Astrocyte of the spinal cord (primary cell): ENCODE measurements at regions not wholly inside any gene's neighbourhood (a gene's known extent, or its start where the extent isn't known, plus 50 kb on each side); places are given as distances from the start of the nearest gene placed in this dataset.
A peak's percentile ranks its signal among the peaks of the same experiment; 100 is the strongest.

Source experiments
- DNase-seq: peaks from one replicate; pipeline ENCODE4 v3.0.0; 2011; ENCODE audit warnings: low read depth, low spot score
- H3K4me3 ChIP-seq: 2 replicates; pipeline ENCODE4 v1.5.1; 2011; ENCODE audit warnings: low read depth, mild to moderate bottlenecking, low read length, moderate library complexity
- CTCF ChIP-seq: IDR thresholded peaks from 2 replicates; pipeline ENCODE4 v1.5.1; 2012; ENCODE audit warnings: low read depth, mild to moderate bottlenecking, low read length, inconsistent platforms
- in situ Hi-C: cut with HindIII; loops from 2 replicates; pipeline ENCODE4 v1.10.0; 2017; ENCODE audit warnings: low sequenced_read_pairs

DNA sequence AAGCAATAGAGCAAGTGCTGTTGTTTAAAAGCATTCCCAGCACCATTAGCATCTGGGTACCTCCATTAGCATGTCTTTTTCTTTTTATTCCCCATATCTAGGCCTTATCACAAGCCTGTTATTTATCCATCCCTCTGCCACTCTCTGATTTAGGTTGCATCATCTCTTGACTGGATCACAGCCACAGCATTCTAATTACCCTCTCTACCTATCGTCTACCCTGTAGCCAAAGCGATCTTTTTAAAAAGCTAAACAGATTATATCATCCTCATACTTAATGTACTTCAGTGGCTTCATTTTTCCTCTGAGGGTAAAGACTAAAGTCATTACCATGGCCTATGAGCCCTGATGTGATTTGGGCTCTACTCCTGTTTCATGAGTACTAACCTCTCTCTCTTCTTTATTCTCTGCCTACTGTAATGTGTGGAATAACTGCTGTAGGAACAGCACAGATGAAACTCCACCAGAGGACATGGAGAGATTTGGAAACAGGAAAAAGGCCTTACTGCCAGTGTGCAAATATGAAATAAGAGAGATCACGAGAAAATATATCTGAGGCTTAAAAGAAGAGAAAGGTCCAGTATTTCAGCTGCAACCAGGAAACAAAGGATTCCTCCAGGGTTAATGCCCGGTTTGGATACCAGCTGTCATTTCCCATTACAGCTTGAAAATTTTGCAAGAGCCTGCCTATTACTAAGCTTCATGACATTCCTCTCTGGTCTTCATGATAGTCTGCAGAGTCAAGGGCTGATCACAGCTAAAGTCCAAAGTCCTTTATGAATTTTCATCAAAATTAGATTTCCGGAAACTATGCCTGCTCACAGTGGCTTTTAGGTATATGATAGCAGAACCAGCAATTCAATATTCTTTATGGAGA is 422.5 kb upstream of the PDE3A start:
- no peak for TF ChIP-seq CTCF
- in situ Hi-C loops: no loop called here
- DNase-seq: peak; percentile 46
- H3K4me3 ChIP-seq: no peak overlapping the region

GRCh38 chr12:19946550-19946949 is 421.8 kb upstream of the PDE3A start:
- TF ChIP-seq CTCF: no peak
- DNase-seq: peak; percentile 92
- H3K4me3 ChIP-seq: no peak overlapping the region
- in situ Hi-C loops: no loop called here

GRCh38 chr12:19947344-19947743 is 421.0 kb upstream of the PDE3A start:
- no peak for TF ChIP-seq CTCF
- H3K4me3 ChIP-seq: no peak overlapping the region
- DNase-seq: no peak
- in situ Hi-C loops: no loop called here

GRCh38 chr12:19951664-19952063 is 416.7 kb upstream of the PDE3A start:
- no peak for TF ChIP-seq CTCF
- in situ Hi-C loops: no loop called here
- DNase-seq: no peak
- no peak overlapping the region for H3K4me3 ChIP-seq

DNA sequence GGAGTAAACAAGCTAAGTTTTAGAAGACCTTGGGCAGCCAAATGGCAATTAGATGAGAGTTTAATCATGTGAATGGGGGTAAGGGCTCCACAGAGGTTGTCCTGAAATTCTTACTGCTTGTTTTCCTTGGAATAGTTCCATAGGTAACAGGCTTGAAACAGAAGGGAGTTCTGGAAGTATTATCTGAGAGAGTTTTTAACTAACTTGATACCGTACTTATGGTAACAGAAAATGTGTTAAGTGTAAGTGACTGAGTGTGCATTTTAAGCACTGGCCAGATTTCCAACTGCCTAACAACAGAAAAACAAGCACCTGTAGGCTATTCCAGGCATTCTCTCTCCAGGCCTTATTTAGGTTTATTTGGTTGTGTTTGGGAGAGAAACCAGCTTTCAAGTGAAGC is 414.6 kb upstream of the PDE3A start:
- no peak for TF ChIP-seq CTCF
- H3K4me3 ChIP-seq: no peak overlapping the region
- no peak for DNase-seq
- in situ Hi-C loops: no loop called here

DNA sequence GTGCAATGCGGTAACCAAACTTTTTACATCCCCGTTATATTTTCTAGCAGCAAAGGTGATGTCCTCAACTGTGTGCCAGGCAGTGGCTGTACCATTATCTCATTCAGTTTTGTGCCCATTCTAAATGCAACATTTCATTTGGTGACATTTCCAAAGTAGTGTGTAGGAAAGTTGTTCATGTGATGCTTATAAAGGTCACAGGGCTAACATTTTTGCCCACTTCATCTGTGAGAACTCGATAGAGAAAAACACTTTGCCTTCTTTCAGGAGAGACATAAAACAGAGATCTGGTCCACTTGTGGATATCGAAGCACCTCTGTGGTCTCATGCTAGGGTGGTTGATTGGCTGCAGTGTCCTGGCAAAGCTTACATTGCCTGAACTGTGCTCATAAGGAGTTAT is 414.2 kb upstream of the PDE3A start:
- no peak overlapping the region for H3K4me3 ChIP-seq
- no peak for TF ChIP-seq CTCF
- in situ Hi-C loops: no loop called here
- no peak for DNase-seq
